Hepatocyte (in vitro differentiated cells): ENCODE measurements at regions not wholly inside any gene's neighbourhood (a gene's known extent, or its start where the extent isn't known, plus 50 kb on each side); places are given as distances from the start of the nearest gene placed in this dataset.

Source experiments
- DNase-seq: peaks from one replicate; pipeline ENCODE4 v3.0.0-alpha.2; 2016; ENCODE audit warnings: low spot score
- H2AFZ ChIP-seq: fragments of 200-600 bp; sonication (generic); 2 replicates; pipeline ENCODE4 v1.6.0; 2016; ENCODE audit warnings: antibody characterized with exemption, mild to moderate bottlenecking
- H3K27ac ChIP-seq: fragments of 200-600 bp; sonication (generic); 2 replicates; pipeline ENCODE4 v1.5.1; 2016; ENCODE audit warnings: mild to moderate bottlenecking
- H3K27me3 ChIP-seq: fragments of 200-600 bp; sonication (generic); 2 replicates; pipeline ENCODE4 v1.6.1; 2016
- H3K36me3 ChIP-seq: fragments of 200-600 bp; sonication (generic); replicated peaks from 2 replicates; pipeline ENCODE4 v1.5.1; 2016; ENCODE audit warnings: low read depth; ENCODE audit not compliant: insufficient read depth
- H3K4me1 ChIP-seq: fragments of 200-600 bp; sonication (generic); 2 replicates; pipeline ENCODE4 v1.5.1; 2016; ENCODE audit warnings: mild to moderate bottlenecking, moderate library complexity; ENCODE audit not compliant: insufficient read depth
- H3K4me2 ChIP-seq: fragments of 200-600 bp; sonication (generic); 2 replicates; pipeline ENCODE4 v1.6.0; 2016
- H3K4me3 ChIP-seq: fragments of 200-600 bp; sonication (generic); 2 replicates; pipeline ENCODE4 v1.5.1; 2016; ENCODE audit warnings: mild to moderate bottlenecking
- H3K79me2 ChIP-seq: fragments of 200-600 bp; sonication (generic); 2 replicates; pipeline ENCODE4 v1.6.0; 2017; ENCODE audit warnings: mild to moderate bottlenecking
- H3K9me2 ChIP-seq: fragments of 200-600 bp; sonication (generic); replicated peaks from 2 replicates; pipeline ENCODE4 v1.6.0; 2017; ENCODE audit warnings: mild to moderate bottlenecking; ENCODE audit not compliant: insufficient read depth
- H3K9me3 ChIP-seq: fragments of 200-600 bp; sonication (generic); 2 replicates; pipeline ENCODE4 v1.5.1; 2016; ENCODE audit warnings: low read depth, mild to moderate bottlenecking
- H4K20me1 ChIP-seq: fragments of 200-600 bp; sonication (generic); 2 replicates; pipeline ENCODE4 v1.6.0; 2016; ENCODE audit warnings: mild to moderate bottlenecking; ENCODE audit not compliant: insufficient read depth, poor library complexity, severe bottlenecking
- EZH2 ChIP-seq: fragments of 200-600 bp; sonication (generic); IDR thresholded peaks from 2 replicates; pipeline ENCODE4 v1.6.1; 2016; ENCODE audit warnings: antibody characterized with exemption, mild to moderate bottlenecking, borderline replicate concordance
- EZH2phosphoT487 ChIP-seq: fragments of 200-600 bp; sonication (generic); IDR thresholded peaks from one replicate; pipeline ENCODE4 v1.6.1; 2018; ENCODE audit warnings: antibody characterized with exemption, mild to moderate bottlenecking, low read depth, moderate library complexity; ENCODE audit not compliant: unreplicated experiment, severe bottlenecking
- WGBS: methylation state at CpG from one replicate; pipeline ENCODE4 v1.1.6; 2016; ENCODE audit warnings: low lambda C conversion rate; ENCODE audit errors: missing lambda C conversion rate; 5-methylcytosine and 5-hydroxymethylcytosine counted together
- TF ChIP-seq, protein P1 (sequence below): fragments of 200-600 bp; sonication (generic); IDR thresholded peaks from 2 replicates; pipeline ENCODE4 v1.5.1; 2016; ENCODE audit warnings: antibody characterized with exemption, mild to moderate bottlenecking; ENCODE audit not compliant: poor library complexity

DNA sequence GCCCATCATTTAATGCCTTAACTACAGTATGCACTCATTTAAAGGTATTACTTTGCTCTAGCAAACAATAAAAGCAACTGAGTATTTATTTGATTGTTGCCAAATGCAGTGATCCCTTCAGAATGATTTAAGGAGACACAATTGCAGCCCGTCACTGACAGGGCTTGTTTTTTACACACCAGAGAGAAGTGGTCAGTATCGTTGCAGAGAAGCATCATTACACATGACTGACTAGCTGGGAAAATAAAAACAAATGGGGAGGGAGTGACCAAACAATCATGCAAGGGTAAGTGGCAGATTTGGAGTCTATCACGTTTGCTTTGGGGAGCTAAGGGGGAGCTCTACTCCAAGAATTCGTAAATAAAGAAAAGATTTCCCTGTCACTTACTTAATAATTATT lies 1685.3 kb upstream of the TENM3 start:
- DNase-seq, result no peak
- Histone ChIP-seq H3K9me2 (no peaks in the 10 kb centered on the region), H3K27me3 (no peaks in the 10 kb centered on the region), H3K79me2 (no peaks in the 10 kb centered on the region), H3K4me3 (no peak overlapping the region), H3K4me1 (no peaks in the 10 kb centered on the region), H3K9me3 (no peaks in the 10 kb centered on the region), H3K4me2 (no peak overlapping the region), H2AFZ (no peak overlapping the region), H3K27ac (no peak overlapping the region), H4K20me1 (no peaks in the 10 kb centered on the region), H3K36me3 (no peaks in the 10 kb centered on the region)
- TF ChIP-seq EZH2 (no peak), EZH2phosphoT487 (no peak)
- TF ChIP-seq, protein P1, sequence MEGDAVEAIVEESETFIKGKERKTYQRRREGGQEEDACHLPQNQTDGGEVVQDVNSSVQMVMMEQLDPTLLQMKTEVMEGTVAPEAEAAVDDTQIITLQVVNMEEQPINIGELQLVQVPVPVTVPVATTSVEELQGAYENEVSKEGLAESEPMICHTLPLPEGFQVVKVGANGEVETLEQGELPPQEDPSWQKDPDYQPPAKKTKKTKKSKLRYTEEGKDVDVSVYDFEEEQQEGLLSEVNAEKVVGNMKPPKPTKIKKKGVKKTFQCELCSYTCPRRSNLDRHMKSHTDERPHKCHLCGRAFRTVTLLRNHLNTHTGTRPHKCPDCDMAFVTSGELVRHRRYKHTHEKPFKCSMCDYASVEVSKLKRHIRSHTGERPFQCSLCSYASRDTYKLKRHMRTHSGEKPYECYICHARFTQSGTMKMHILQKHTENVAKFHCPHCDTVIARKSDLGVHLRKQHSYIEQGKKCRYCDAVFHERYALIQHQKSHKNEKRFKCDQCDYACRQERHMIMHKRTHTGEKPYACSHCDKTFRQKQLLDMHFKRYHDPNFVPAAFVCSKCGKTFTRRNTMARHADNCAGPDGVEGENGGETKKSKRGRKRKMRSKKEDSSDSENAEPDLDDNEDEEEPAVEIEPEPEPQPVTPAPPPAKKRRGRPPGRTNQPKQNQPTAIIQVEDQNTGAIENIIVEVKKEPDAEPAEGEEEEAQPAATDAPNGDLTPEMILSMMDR, result no peak
- 61% methylated on average over 4 of the region's 4 CpGs for WGBS

DNA sequence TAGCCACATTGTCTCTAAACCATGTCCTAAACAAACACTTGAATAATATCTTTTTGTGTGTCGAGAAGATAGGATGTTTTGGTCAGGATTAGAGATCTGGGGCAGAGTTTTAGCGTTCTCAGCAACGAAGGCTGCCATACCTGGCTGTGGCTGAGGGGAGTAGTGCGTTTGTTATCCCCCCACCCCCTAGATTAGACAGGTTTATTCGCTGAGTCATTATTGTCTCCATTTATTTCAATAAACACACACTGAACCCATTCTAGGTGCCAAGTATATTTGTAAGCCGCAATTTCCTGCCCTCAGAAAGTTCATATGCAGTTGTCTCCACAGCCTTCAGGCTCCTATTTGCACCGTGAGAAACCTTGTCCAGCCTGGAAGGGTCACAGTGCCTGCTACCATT lies 1684.8 kb upstream of the TENM3 start:
- no peaks in the 10 kb centered on the region for H3K27me3 ChIP-seq
- no peaks in the 10 kb centered on the region for H3K9me3 ChIP-seq
- no peaks in the 10 kb centered on the region for H3K9me2 ChIP-seq
- H3K4me2 ChIP-seq, result no peak overlapping the region
- no peaks in the 10 kb centered on the region for H3K79me2 ChIP-seq
- no peak for DNase-seq
- H3K4me3 ChIP-seq, result no peak overlapping the region
- WGBS, result 69% methylated on average over 7 of the region's 7 CpGs
- TF ChIP-seq, protein P1, result no peak
- TF ChIP-seq EZH2 (no peak), EZH2phosphoT487 (no peak)
- no peaks in the 10 kb centered on the region for H3K36me3 ChIP-seq
- H4K20me1 ChIP-seq, result no peaks in the 10 kb centered on the region
- no peaks in the 10 kb centered on the region for H3K4me1 ChIP-seq
- H2AFZ ChIP-seq, result no peak overlapping the region
- H3K27ac ChIP-seq, result no peak overlapping the region

DNA sequence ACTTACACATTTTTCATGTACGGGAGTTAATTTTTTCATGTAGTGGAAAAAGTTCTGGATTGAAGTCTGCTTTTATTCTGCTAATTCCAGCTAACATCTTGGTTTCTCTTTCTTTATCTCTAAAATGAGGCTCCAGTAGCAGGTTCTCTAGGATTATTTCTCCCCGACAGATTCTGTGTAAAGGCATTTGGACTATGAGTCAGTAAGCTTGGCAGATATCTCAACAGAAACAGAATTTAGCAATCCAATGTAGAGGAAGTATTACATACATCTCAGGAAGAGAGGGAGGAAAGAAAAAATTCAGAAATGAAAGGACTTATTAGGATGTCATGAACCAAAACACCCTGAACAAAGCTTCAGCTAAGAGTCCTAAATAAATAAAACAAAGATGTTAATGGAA lies 1682.3 kb upstream of the TENM3 start:
- 63% methylated on average over 2 of the region's 2 CpGs for WGBS
- H3K4me2 ChIP-seq, result no peak overlapping the region
- peak; percentile 11 for DNase-seq
- H3K27ac ChIP-seq, result no peak overlapping the region
- H3K36me3 ChIP-seq, result no peaks in the 10 kb centered on the region
- H3K9me3 ChIP-seq, result no peaks in the 10 kb centered on the region
- no peaks in the 10 kb centered on the region for H4K20me1 ChIP-seq
- H3K4me1 ChIP-seq, result no peaks in the 10 kb centered on the region
- H3K4me3 ChIP-seq, result no peak overlapping the region
- H3K79me2 ChIP-seq, result no peaks in the 10 kb centered on the region
- TF ChIP-seq, protein P1, result no peak
- TF ChIP-seq EZH2 (no peak), EZH2phosphoT487 (no peak)
- H2AFZ ChIP-seq, result no peak overlapping the region
- no peaks in the 10 kb centered on the region for H3K9me2 ChIP-seq
- no peaks in the 10 kb centered on the region for H3K27me3 ChIP-seq

DNA sequence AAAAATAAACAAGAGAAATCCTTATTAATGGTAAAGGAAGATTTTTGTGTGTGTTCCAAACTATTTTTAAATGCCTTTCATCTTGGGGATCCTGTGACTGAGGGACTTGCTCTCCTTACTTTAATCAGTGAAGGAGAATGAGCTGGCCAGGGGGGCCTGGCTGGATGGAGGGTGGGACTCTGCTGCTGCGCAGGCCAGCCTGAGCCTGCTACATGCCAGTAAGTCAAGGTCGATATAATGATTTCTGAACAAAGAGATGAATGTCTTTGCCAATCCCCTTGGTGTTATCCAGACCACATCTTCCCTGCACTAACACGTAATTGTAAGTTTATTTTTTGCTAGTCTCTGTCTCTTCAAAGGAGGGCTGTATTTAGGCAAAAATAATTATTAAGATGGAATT lies 1679.2 kb upstream of the TENM3 start:
- peak; percentile 13 for DNase-seq
- Histone ChIP-seq H3K27ac (peak overlapping the region; percentile 26), H3K4me3 (no peak overlapping the region), H3K79me2 (no peaks in the 10 kb centered on the region), H3K4me2 (peak overlapping the region; percentile 36), H3K4me1 (no peaks in the 10 kb centered on the region), H3K9me2 (no peaks in the 10 kb centered on the region), H3K36me3 (no peaks in the 10 kb centered on the region), H3K27me3 (no peaks in the 10 kb centered on the region), H4K20me1 (no peaks in the 10 kb centered on the region), H3K9me3 (no peaks in the 10 kb centered on the region), H2AFZ (no peak overlapping the region)
- TF ChIP-seq EZH2phosphoT487 (no peak), EZH2 (no peak)
- TF ChIP-seq, protein P1, result no peak
- 48% methylated on average over 3 of the region's 3 CpGs for WGBS
